Loucy (cell line): ENCODE measurements at regions not wholly inside any gene's neighbourhood (a gene's known extent, or its start where the extent isn't known, plus 50 kb on each side); places are given as distances from the start of the nearest gene placed in this dataset.

Experiments
- H2AFZ ChIP-seq: fragments of 200-600 bp; sonication (generic); 2 replicates; pipeline ENCODE4 v1.6.0; 2016; ENCODE audit warnings: antibody characterized with exemption, mild to moderate bottlenecking, low read length, moderate library complexity
- H3F3A ChIP-seq: fragments of 200-600 bp; 2 replicates; pipeline ENCODE4 v1.6.0; 2016; ENCODE audit warnings: antibody characterized with exemption, low read depth, mild to moderate bottlenecking
- H3K27me3 ChIP-seq: fragments of 200-600 bp; sonication (generic); 2 replicates; pipeline ENCODE4 v1.6.1; 2014; ENCODE audit warnings: low read length, mild to moderate bottlenecking; ENCODE audit not compliant: insufficient read depth, poor library complexity, severe bottlenecking
- H3K36me3 ChIP-seq: fragments of 200-600 bp; sonication (generic); 2 replicates; pipeline ENCODE4 v1.6.1; 2016; ENCODE audit warnings: low read length; ENCODE audit not compliant: insufficient read depth
- H3K4me1 ChIP-seq: fragments of 200-600 bp; sonication (generic); 2 replicates; pipeline ENCODE4 v1.5.1; 2014; ENCODE audit warnings: low read length, mild to moderate bottlenecking; ENCODE audit not compliant: insufficient read depth, poor library complexity, severe bottlenecking
- H3K4me2 ChIP-seq: fragments of 200-600 bp; sonication (generic); 2 replicates; pipeline ENCODE4 v1.6.0; 2014; ENCODE audit warnings: antibody characterized with exemption, low read length, low read depth, mild to moderate bottlenecking; ENCODE audit not compliant: poor library complexity, severe bottlenecking
- H3K4me3 ChIP-seq: fragments of 200-600 bp; sonication (generic); 2 replicates; pipeline ENCODE4 v1.5.1; 2014; ENCODE audit warnings: low read length, mild to moderate bottlenecking, mixed read lengths; ENCODE audit not compliant: poor library complexity, severe bottlenecking
- H3K79me2 ChIP-seq: fragments of 200-600 bp; sonication (generic); 2 replicates; pipeline ENCODE4 v1.6.1; 2014; ENCODE audit warnings: low read length; ENCODE audit not compliant: insufficient read depth
- H3K9ac ChIP-seq: fragments of 200-600 bp; sonication (generic); 2 replicates; pipeline ENCODE4 v1.6.0; 2014; ENCODE audit warnings: mild to moderate bottlenecking, low read depth, low read length, moderate library complexity; ENCODE audit not compliant: poor library complexity, severe bottlenecking
- H3K9me2 ChIP-seq: fragments of 200-600 bp; sonication (generic); replicated peaks from 2 replicates; pipeline ENCODE4 v1.6.1; 2016; ENCODE audit warnings: low read depth, low read length, mixed read lengths
- H3K9me3 ChIP-seq: fragments of 200-600 bp; sonication (generic); 2 replicates; pipeline ENCODE4 v1.6.1; 2014; ENCODE audit warnings: mild to moderate bottlenecking, antibody characterized with exemption, low read length, low read depth; ENCODE audit not compliant: insufficient read depth
- H4K20me1 ChIP-seq: fragments of 200-600 bp; sonication (generic); 2 replicates; pipeline ENCODE4 v1.6.0; 2014; ENCODE audit warnings: antibody characterized with exemption, low read length, mild to moderate bottlenecking; ENCODE audit not compliant: insufficient read depth, poor library complexity, severe bottlenecking
- CTCF ChIP-seq: fragments of 200-600 bp; sonication (generic); conservative IDR thresholded peaks from 2 replicates; pipeline ENCODE4 v1.5.1; 2014; ENCODE audit warnings: mild to moderate bottlenecking, antibody characterized with exemption, low read length
- EZH2phosphoT487 ChIP-seq: fragments of 200-600 bp; IDR thresholded peaks from 2 replicates; pipeline ENCODE4 v1.6.1; 2018; ENCODE audit warnings: antibody characterized with exemption, mild to moderate bottlenecking, moderate library complexity, borderline replicate concordance

- no peaks in the 10 kb centered on the region for H3F3A ChIP-seq
- no peaks in the 10 kb centered on the region for H3K36me3 ChIP-seq
- H4K20me1 ChIP-seq, result no peaks in the 10 kb centered on the region
- no peaks in the 10 kb centered on the region for H3K4me1 ChIP-seq
- TF ChIP-seq CTCF, result no peak
- no peak for TF ChIP-seq EZH2phosphoT487
- H2AFZ ChIP-seq, result no peak overlapping the region
- no peaks in the 10 kb centered on the region for H3K9me2 ChIP-seq
- H3K4me2 ChIP-seq, result no peak overlapping the region
- H3K9ac ChIP-seq, result no peak overlapping the region
- no peaks in the 10 kb centered on the region for H3K79me2 ChIP-seq
- H3K9me3 ChIP-seq, result no peaks in the 10 kb centered on the region; the same call in 1 of the 2 replicates
- no peak overlapping the region for H3K4me3 ChIP-seq
- no peaks in the 10 kb centered on the region for H3K27me3 ChIP-seq
Observed at GRCh38 chr2:19762142-19762541, 139.6 kb downstream of the TTC32 start.

- Histone ChIP-seq H3K36me3 (no peaks in the 10 kb centered on the region), H3K4me1 (no peaks in the 10 kb centered on the region), H3K4me3 (no peak overlapping the region), H3K79me2 (no peaks in the 10 kb centered on the region), H3F3A (no peaks in the 10 kb centered on the region), H3K9ac (no peak overlapping the region), H4K20me1 (no peaks in the 10 kb centered on the region), H2AFZ (no peak overlapping the region), H3K27me3 (no peaks in the 10 kb centered on the region), H3K4me2 (no peak overlapping the region), H3K9me3 (no peaks in the 10 kb centered on the region; the same call in 1 of the 2 replicates), H3K9me2 (no peaks in the 10 kb centered on the region)
- no peak for TF ChIP-seq CTCF
- no peak for TF ChIP-seq EZH2phosphoT487
Observed at GRCh38 chr2:19759880-19760279, 141.9 kb downstream of the TTC32 start.

- Histone ChIP-seq H2AFZ (no peak overlapping the region), H3K4me1 (no peaks in the 10 kb centered on the region), H3F3A (no peaks in the 10 kb centered on the region)
Observed at GRCh38 chr2:19758658-19759057, 143.1 kb downstream of the TTC32 start.

More at GRCh38 chr2:19758658-19759057, 143.1 kb downstream of the TTC32 start:
- no peak overlapping the region for H3K9ac ChIP-seq
- H3K9me3 ChIP-seq, result no peaks in the 10 kb centered on the region; the same call in 1 of the 2 replicates
- H3K4me3 ChIP-seq, result no peak overlapping the region
- H3K4me2 ChIP-seq, result no peak overlapping the region
- H4K20me1 ChIP-seq, result no peaks in the 10 kb centered on the region
- H3K9me2 ChIP-seq, result no peaks in the 10 kb centered on the region
- TF ChIP-seq EZH2phosphoT487 (no peak), CTCF (no peak)
- H3K79me2 ChIP-seq, result no peaks in the 10 kb centered on the region
- H3K36me3 ChIP-seq, result no peaks in the 10 kb centered on the region
- H3K27me3 ChIP-seq, result no peaks in the 10 kb centered on the region
